ENCODE measurements at regions not wholly inside any gene's neighbourhood (a gene's known extent, or its start where the extent isn't known, plus 50 kb on each side); places are given as distances from the start of the nearest gene placed in this dataset.

- Histone ChIP-seq H3K4me3 (ENCODE audit: low read depth, low read length) (no peak overlapping the region), H3K36me3 (ENCODE audit: control insufficient read depth, insufficient read depth, low read length) (no peaks in the 10 kb centered on the region), H3K27me3 (ENCODE audit: control insufficient read depth, insufficient read depth, low read length) (no peaks in the 10 kb centered on the region)
- DNase-seq (ENCODE audit: low read depth) = no peak
- no peak for TF ChIP-seq CTCF (IDR thresholded peaks at IDR 0.05; ENCODE audit: insufficient read depth, low read length, poor library complexity, severe bottlenecking)
Observed at GRCh38 chr2:207275779-207276178, 110.0 kb upstream of the KLF7 start.

- Histone ChIP-seq H3K27me3 (ENCODE audit: control insufficient read depth, insufficient read depth, low read length) (no peaks in the 10 kb centered on the region), H3K36me3 (ENCODE audit: control insufficient read depth, insufficient read depth, low read length) (no peaks in the 10 kb centered on the region), H3K4me3 (ENCODE audit: low read depth, low read length) (no peak overlapping the region)
- TF ChIP-seq CTCF (IDR thresholded peaks at IDR 0.05; ENCODE audit: insufficient read depth, low read length, poor library complexity, severe bottlenecking) = no peak
- no peak for DNase-seq (ENCODE audit: low read depth)
Observed at GRCh38 chr2:207276248-207276647, 110.5 kb upstream of the KLF7 start.

- DNase-seq (ENCODE audit: low read depth) = no peak
- H3K4me3 ChIP-seq (ENCODE audit: low read depth, low read length) = no peak overlapping the region
- no peaks in the 10 kb centered on the region for H3K27me3 ChIP-seq (ENCODE audit: control insufficient read depth, insufficient read depth, low read length)
- no peak for TF ChIP-seq CTCF (IDR thresholded peaks at IDR 0.05; ENCODE audit: insufficient read depth, low read length, poor library complexity, severe bottlenecking)
- H3K36me3 ChIP-seq (ENCODE audit: control insufficient read depth, insufficient read depth, low read length) = no peaks in the 10 kb centered on the region
Observed at GRCh38 chr2:207276858-207277257, 111.1 kb upstream of the KLF7 start.

- DNase-seq (ENCODE audit: low read depth) = no peak
- Histone ChIP-seq H3K36me3 (ENCODE audit: control insufficient read depth, insufficient read depth, low read length) (no peaks in the 10 kb centered on the region), H3K27me3 (ENCODE audit: control insufficient read depth, insufficient read depth, low read length) (no peaks in the 10 kb centered on the region), H3K4me3 (ENCODE audit: low read depth, low read length) (no peak overlapping the region)
- TF ChIP-seq CTCF (IDR thresholded peaks at IDR 0.05; ENCODE audit: insufficient read depth, low read length, poor library complexity, severe bottlenecking) = no peak
Observed at GRCh38 chr2:207279520-207279919, 113.8 kb upstream of the KLF7 start.

- H3K27me3 ChIP-seq (ENCODE audit: control insufficient read depth, insufficient read depth, low read length) = no peaks in the 10 kb centered on the region
- DNase-seq (ENCODE audit: low read depth) = no peak
- H3K4me3 ChIP-seq (ENCODE audit: low read depth, low read length) = no peak overlapping the region
- no peak for TF ChIP-seq CTCF (IDR thresholded peaks at IDR 0.05; ENCODE audit: insufficient read depth, low read length, poor library complexity, severe bottlenecking)
- H3K36me3 ChIP-seq (ENCODE audit: control insufficient read depth, insufficient read depth, low read length) = no peaks in the 10 kb centered on the region
Observed at GRCh38 chr2:207281436-207281835, 115.7 kb upstream of the KLF7 start.

GRCh38 chr2:207282916-207283315 lies 117.2 kb upstream of the KLF7 start:
- no peak for DNase-seq (ENCODE audit: low read depth)
- no peaks in the 10 kb centered on the region for H3K27me3 ChIP-seq (ENCODE audit: control insufficient read depth, insufficient read depth, low read length)
- H3K4me3 ChIP-seq (ENCODE audit: low read depth, low read length) = no peak overlapping the region
- no peaks in the 10 kb centered on the region for H3K36me3 ChIP-seq (ENCODE audit: control insufficient read depth, insufficient read depth, low read length)
- TF ChIP-seq CTCF (IDR thresholded peaks at IDR 0.05; ENCODE audit: insufficient read depth, low read length, poor library complexity, severe bottlenecking) = no peak

Data from kidney epithelial cell (primary cell).